Activated T-cell treated with anti-CD3 and anti-CD28 coated beads for 24 hours (primary cell): ENCODE measurements at regions not wholly inside any gene's neighbourhood (a gene's known extent, or its start where the extent isn't known, plus 50 kb on each side); places are given as distances from the start of the nearest gene placed in this dataset.

Source experiments
- DNase-seq: peaks from one replicate; pipeline ENCODE4 v3.0.0-alpha.2; 2020; ENCODE audit warnings: low read depth

DNA sequence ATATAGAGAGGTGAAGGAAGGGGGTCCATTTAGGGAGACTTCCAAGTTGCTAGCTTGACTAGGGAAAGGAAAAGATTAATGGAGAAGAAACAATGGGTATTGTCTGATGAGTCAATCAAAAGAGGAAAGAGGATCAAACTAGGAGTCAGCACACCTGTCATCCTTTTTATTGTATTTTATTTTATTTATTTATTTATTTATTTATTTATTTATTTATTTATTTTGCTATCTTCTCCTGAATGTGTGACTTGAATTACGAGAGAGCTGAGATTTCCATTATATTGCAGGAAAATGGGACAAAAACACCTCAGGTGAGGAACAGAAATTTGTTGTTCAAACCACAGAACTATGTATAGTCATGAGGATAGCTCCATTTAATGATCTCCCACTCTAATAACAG, 58.9 kb downstream of the NUDT11 start:
- DNase-seq = no peak

DNA sequence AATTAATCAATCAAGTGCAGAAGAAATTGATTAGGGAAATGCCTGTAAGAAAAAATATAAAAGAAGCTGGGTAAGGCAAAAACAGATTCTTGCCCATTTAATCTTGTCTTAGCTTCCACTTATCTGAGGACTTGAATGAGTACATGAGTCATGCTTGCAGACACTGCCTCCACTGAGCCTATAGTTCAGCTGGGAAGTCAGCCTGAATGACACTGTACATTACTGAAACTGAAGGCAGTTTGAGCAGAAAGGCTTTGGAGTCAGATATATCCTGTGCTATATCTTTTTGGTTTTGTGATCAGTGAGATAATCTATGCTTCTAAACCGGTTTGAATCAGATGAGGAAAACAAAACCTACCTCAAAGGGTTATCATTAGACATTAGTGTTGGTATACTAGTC, 61.3 kb downstream of the NUDT11 start:
- DNase-seq = no peak

DNA sequence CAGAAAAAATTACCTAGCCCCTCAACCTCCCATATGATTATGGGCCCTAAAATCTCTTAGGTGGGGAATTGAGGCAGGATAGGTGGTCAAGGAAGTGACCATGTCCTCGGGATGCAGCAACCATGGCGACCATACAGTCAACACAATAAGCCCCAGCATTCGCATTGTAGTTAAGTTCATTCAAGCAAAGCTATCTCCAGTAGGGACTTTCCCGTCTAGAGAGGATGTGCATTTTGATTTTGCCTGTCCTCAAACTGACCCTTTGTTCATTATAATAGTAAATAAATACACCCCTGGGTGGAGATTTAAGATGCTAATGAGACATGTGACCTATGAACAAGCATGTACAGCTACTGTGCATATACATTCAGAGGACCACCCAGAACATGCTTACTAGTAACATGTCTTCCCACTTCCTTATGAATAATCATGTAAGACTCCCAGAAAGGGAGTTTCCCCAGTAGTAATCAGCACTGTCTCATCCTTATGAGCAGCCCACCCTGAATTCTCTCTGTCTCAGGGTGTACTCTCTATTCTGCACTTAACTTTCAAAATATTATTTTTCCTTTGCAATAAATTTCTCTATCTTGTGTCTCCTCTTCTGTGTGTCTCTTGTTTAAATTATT, 74.3 kb downstream of the NUDT11 start:
- no peak for DNase-seq

DNA sequence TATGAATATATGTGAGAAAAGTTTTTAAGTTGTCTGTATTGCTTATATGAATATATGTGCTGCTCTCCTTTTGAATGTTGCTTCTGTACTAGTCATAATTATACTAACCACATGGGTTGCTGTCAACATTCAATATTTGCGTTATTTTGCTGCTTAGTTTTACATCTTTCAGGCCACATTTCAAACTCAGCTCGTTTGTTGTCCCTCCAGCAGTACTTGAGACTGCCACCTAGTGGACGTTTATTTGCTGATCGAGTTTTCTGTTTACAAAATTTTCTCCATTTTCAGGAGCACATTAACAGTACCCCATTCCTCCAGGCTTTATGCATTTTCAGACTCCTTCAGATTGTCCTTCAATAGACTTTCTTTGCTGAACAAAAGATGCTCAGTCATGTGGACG, 75.8 kb downstream of the NUDT11 start:
- peak; percentile 11 for DNase-seq

DNA sequence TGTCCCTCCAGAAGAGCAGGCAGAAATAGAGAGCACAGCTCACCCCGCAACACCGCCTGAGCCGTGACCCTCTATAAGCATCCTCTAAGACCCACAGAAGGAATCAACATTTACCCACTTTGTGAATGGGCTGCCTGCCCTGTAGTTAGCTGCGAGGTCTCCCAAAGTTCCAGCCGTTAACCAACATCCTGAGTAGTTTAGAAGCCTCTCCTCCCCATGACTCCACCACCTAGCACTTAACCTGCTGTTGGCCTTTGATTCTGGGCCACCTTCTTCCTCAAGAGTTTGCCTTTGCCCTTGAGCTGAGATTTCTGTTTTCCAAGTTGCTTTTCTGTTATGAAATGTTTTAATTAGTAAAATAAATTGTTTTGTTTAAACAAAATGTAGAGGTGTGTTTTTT, 75.8 kb downstream of the NUDT10 start:
- no peak for DNase-seq

DNA sequence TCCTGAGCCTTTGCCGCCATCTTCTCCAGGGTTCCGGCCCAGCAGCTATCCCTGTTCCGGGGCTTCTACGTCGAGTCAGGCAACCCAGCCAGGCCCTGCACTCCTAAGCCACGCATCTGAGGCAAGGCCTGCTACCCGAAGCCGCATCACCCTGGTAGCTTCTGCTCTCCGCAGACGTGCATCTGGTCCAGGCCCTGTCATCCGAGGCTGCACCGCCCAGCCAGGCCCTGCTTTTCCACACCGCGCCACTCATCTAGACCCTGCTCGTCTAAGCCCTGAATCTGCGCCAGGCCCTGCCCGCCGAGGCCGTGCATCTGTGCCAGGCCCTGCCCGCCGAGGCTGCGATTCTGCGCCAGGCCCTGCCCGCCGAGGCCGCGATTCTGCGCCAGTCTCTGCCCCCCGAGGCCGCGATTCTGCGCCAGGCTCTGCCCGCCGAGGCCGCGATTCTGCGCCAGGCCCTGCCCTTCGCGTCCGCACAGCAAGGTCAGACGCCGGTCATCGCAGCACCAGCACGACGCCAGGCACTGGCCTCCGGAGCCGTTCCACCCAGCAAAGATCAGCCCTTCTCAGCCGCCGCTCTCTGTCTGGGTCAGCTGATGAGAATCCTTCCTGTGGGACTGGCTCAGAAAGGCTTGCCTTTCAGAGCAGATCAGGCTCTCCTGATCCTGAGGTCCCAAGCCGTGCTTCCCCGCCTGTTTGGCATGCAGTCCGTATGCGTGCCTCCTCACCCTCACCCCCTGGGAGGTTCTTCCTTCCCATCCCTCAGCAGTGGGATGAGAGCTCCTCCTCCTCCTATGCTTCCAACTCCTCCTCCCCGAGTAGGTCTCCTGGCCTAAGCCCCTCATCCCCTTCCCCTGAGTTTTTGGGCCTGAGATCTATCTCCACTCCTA, 75.1 kb downstream of the NUDT10 start:
- no peak for DNase-seq

DNA sequence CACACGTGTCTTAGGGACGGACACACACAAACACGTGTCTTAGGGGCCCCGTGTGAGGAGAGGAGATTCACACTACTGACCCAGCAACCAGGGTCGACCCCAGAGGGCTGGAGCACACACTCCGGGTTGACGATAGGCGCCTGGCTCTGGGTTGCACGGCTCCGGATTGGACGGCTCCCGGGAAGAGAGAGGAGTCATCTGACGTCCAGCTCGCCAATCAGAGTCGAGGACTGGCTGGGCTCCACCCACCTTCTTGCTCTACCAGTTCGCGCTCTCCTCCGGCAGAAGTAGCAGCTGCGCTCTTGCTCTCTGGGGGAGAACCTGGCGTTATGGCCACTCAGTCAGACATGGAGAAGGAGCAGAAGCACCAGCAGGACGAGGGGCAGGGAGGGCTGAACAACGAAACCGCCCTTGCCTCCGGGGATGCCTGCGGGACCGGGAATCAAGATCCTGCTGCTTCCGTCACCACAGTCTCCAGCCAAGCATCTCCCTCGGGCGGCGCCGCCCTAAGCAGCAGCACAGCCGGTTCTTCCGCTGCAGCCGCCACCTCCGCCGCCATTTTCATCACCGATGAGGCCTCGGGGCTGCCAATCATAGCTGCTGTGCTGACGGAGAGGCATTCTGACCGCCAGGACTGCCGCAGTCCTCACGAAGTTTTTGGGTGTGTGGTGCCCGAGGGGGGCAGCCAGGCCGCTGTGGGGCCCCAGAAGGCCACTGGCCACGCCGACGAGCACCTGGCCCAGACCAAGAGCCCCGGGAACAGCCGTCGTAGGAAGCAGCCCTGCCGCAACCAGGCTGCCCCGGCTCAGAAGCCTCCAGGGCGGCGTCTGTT, 74.3 kb downstream of the NUDT10 start:
- DNase-seq = no peak

DNA sequence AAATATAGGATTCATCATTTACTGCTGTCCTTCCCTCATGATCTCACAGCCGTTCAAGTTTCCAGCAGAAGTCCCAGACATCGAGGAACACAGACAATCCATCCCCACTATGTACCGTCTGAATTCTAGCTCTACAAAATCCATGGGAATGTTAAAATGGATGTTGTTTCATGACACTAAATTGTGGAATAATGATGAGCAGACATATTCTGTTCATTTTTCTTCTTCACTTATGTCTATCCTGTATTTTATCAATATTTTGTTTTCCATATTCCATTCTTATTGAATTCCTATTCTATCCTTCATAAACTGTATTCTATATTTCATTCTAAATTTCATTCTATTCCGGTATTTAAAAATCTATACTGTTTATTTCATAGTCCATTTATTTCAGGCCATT, 71.8 kb downstream of the NUDT10 start:
- no peak for DNase-seq

DNA sequence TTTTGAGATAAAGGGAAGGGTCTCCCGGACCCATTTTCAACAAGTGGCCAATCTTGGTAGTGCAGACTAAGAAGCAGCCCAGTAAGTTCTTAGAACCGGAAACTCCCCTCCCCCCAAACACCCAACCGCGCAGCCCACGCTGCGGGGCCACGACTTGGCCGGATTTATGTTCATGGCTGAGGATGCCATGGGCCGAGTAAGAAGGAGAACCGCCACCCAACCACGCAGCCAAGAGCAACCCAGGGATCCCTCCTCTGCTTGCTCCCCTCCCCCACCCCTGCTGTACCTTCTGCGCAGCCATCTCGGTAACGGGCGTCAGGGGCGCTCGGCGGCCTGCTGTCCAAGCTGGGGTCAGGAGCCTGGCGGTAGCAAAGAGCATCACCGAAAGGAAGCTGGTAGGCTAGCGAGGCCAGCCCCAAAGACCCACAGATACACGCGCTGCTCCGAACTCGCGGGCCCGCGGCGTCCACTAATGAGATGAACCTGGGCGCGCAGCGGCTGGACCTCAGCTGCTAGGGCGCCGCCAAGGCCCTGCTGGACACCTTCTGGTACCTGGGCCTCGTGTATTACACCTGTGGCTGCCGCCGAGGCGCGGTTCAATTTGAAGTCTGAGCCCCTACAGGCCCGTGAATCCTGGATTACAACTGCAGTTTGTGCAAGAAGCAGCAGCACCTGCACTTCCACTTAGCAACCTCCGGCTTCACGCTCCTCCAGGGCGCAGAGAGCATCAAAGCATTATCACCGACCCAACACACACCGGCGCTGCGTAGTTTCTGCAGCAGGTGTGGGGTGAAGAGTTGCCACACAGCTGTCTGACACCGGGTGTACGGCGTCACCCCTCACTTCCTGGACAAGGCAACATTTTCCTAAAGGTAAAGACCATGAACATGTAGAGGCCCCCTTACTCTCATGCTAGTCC, 63.4 kb downstream of the NUDT10 start:
- DNase-seq = peak; percentile 22

DNA sequence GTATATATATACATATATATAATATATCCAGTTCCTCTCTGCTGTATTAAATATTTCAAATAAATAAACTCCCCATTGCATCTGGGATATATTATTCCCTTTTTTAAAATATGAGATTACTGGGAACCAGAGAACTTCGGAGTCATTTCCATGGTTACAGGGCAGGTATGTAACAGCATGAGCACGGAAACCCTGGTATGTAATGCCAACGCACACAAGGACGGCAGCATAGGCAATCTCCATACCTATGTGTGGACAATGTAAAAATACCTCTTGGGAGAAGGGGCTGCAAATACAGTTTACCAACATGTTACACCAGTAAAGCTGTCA, 62.8 kb downstream of the NUDT10 start:
- no peak for DNase-seq
